Tibial nerve (tissue), 4 donors: ENCODE measurements at regions not wholly inside any gene's neighbourhood (a gene's known extent, or its start where the extent isn't known, plus 50 kb on each side); places are given as distances from the start of the nearest gene placed in this dataset.

Experiments
- DNase-seq, 2 donors: peaks; one replicate each; pipeline ENCODE4 v3.0.0-alpha.2; 2019; ENCODE audit warnings: low spot score in 2 of 2
- H3K27ac ChIP-seq, 4 donors: fragments of 200-600 bp; sonication (generic) in 3 of 4; one replicate each; pipeline ENCODE4 v1.5.1; 2017 to 2019; ENCODE audit warnings: mild to moderate bottlenecking in 1 of 4
- H3K27me3 ChIP-seq, 2 donors: fragments of 200-600 bp; sonication (generic) in 1 of 2; one replicate each; pipeline versions ENCODE4 v1.5.1 to v1.6.0; 2017 to 2019
- H3K36me3 ChIP-seq, 3 donors: fragments of 200-600 bp; sonication (generic); one replicate each; pipeline ENCODE4 v1.5.1; 2018 to 2019
- H3K4me1 ChIP-seq, 4 donors: fragments of 200-600 bp; sonication (generic) in 3 of 4; one replicate each; pipeline ENCODE4 v1.5.1; 2017 to 2019
- H3K4me3 ChIP-seq, 4 donors: fragments of 200-600 bp; sonication (generic) in 3 of 4; one replicate each; pipeline ENCODE4 v1.5.1; 2017 to 2019; ENCODE audit warnings: mild to moderate bottlenecking in 1 of 4, moderate library complexity in 1 of 4
- H3K9me3 ChIP-seq, 4 donors: fragments of 200-600 bp; sonication (generic) in 3 of 4; one replicate each; pipeline ENCODE4 v1.5.1; 2017 to 2019
- CTCF ChIP-seq, 5 experiments: fragments of 200-600 bp in 3 of 5; fragments of 450-650 bp in 2 of 5; sonication (generic) in 3 of 5; IDR thresholded peaks; one replicate each; pipeline ENCODE4 v1.5.1; 2016 to 2019; ENCODE audit warnings: antibody characterized with exemption in 5 of 5, mild to moderate bottlenecking in 3 of 5, moderate library complexity in 2 of 5
- EP300 ChIP-seq, 2 donors: sonication (generic); formaldehyde crosslinking; IDR thresholded peaks; one replicate each; pipeline ENCODE4 v1.6.1; 2017; ENCODE audit warnings: antibody characterized with exemption in 2 of 2, mild to moderate bottlenecking in 1 of 2
- POLR2A ChIP-seq, 2 donors: fragments of 450-650 bp; IDR thresholded peaks; one replicate each; pipeline ENCODE4 v1.6.1; 2017; ENCODE audit warnings: antibody characterized with exemption in 2 of 2, mild to moderate bottlenecking in 2 of 2, moderate library complexity in 2 of 2
- WGBS, 2 donors: methylation state at CpG; one replicate each; pipeline ENCODE4 v1.1.5; 2018; 5-methylcytosine and 5-hydroxymethylcytosine counted together

- no peaks in the 10 kb centered on the region for H3K27me3 ChIP-seq
- H3K27ac ChIP-seq, result no peak overlapping the region
- 82 to 88% methylated on average over 2 of the region's 2 CpGs for WGBS, 2 donors
- DNase-seq, result no peak
- H3K4me3 ChIP-seq, result no peak overlapping the region
- peaks cover 0 to 7% (median 0%) of the 10 kb centered on the region in 4 donors for H3K9me3 ChIP-seq
- no peaks in the 10 kb centered on the region for H3K36me3 ChIP-seq
- H3K4me1 ChIP-seq, result no peaks in the 10 kb centered on the region
- no peak for TF ChIP-seq EP300 (IDR thresholded peaks at IDR 0.05)
- TF ChIP-seq CTCF (IDR thresholded peaks at IDR 0.05), result no peak
- TF ChIP-seq POLR2A (IDR thresholded peaks at IDR 0.05), result no peak
Measured at GRCh38 chr7:153396475-153396874, 636.9 kb downstream of the ACTR3B start.

- Histone ChIP-seq H3K27ac (no peak overlapping the region), H3K36me3 (no peaks in the 10 kb centered on the region), H3K4me3 (no peak overlapping the region), H3K4me1 (no peaks in the 10 kb centered on the region), H3K9me3 (peaks cover 0 to 4% (median 0%) of the 10 kb centered on the region in 4 donors), H3K27me3 (no peaks in the 10 kb centered on the region)
- DNase-seq, result no peak
- 76% methylated on average over 4 of the region's 4 CpGs for WGBS, 2 donors
- no peak for TF ChIP-seq CTCF (IDR thresholded peaks at IDR 0.05)
- no peak for TF ChIP-seq EP300 (IDR thresholded peaks at IDR 0.05)
- no peak for TF ChIP-seq POLR2A (IDR thresholded peaks at IDR 0.05)
Measured at GRCh38 chr7:153397459-153397858, 637.9 kb downstream of the ACTR3B start.

GRCh38 chr7:153397906-153398305 lies 638.4 kb downstream of the ACTR3B start:
- no peak for DNase-seq
- TF ChIP-seq POLR2A (IDR thresholded peaks at IDR 0.05) (no peak), CTCF (IDR thresholded peaks at IDR 0.05) (no peak), EP300 (IDR thresholded peaks at IDR 0.05) (no peak)
- Histone ChIP-seq H3K9me3 (peaks cover 0 to 4% (median 0%) of the 10 kb centered on the region in 4 donors), H3K27ac (no peak overlapping the region), H3K4me1 (no peaks in the 10 kb centered on the region), H3K27me3 (no peaks in the 10 kb centered on the region), H3K36me3 (no peaks in the 10 kb centered on the region), H3K4me3 (no peak overlapping the region)
- 90 to 91% methylated on average over 3 of the region's 3 CpGs for WGBS, 2 donors

- Histone ChIP-seq H3K36me3 (no peaks in the 10 kb centered on the region), H3K9me3 (peaks cover 0 to 1% (median 0%) of the 10 kb centered on the region in 4 donors), H3K27me3 (no peaks in the 10 kb centered on the region), H3K4me3 (no peak overlapping the region), H3K27ac (no peak overlapping the region), H3K4me1 (no peaks in the 10 kb centered on the region)
- no peak for DNase-seq
- 81 to 89% methylated on average over 2 of the region's 2 CpGs for WGBS, 2 donors
- no peak for TF ChIP-seq POLR2A (IDR thresholded peaks at IDR 0.05)
Measured at GRCh38 chr7:153398370-153398769, 638.8 kb downstream of the ACTR3B start.

GRCh38 chr7:153398789-153399553 lies 639.4 kb downstream of the ACTR3B start:
- no peak overlapping the region for H3K27ac ChIP-seq
- TF ChIP-seq CTCF (IDR thresholded peaks at IDR 0.05), result no peak
- no peak for TF ChIP-seq POLR2A (IDR thresholded peaks at IDR 0.05)
- TF ChIP-seq EP300 (IDR thresholded peaks at IDR 0.05), result no peak

More at GRCh38 chr7:153398789-153399553, 639.4 kb downstream of the ACTR3B start:
- Histone ChIP-seq H3K27me3 (no peaks in the 10 kb centered on the region), H3K36me3 (no peaks in the 10 kb centered on the region), H3K4me3 (no peak overlapping the region), H3K9me3 (no peaks in the 10 kb centered on the region), H3K4me1 (no peaks in the 10 kb centered on the region)
- no peak for DNase-seq
- 73 to 80% methylated on average over 8 of the region's 8 CpGs for WGBS, 2 donors
